Caco-2 (cell line): ENCODE measurements at regions not wholly inside any gene's neighbourhood (a gene's known extent, or its start where the extent isn't known, plus 50 kb on each side); places are given as distances from the start of the nearest gene placed in this dataset.

ENCODE experiments used
- BruUV-seq: library from RNA; stranded (reverse); fragments of 400-500 nt; replicated peaks from 2 replicates; lab custom pipeline; 2021; lab: Mats Ljungman, UMichigan
- CTCF ChIA-PET: fragments of 300-600 bp; sonication (Branson Sonifier 250); formaldehyde crosslinking; loops from one replicate; lab custom pipeline; 2022; ENCODE audit warnings: antibody characterized with exemption; lab: Charles Lee
- POLR2A ChIA-PET: fragments of 300-600 bp; sonication (Branson Sonifier 250); formaldehyde crosslinking; loops from one replicate; lab custom pipeline; 2022; ENCODE audit warnings: antibody characterized with exemption; lab: Charles Lee
- DNase-seq, 2 experiments: peaks; one replicate each; pipeline versions ENCODE4 v3.0.0 to v3.0.0-alpha.2; 2020 to 2022
- H3K27me3 ChIP-seq: replicated peaks from 2 replicates; pipeline ENCODE4 v1.6.0; 2011; ENCODE audit warnings: low read length; ENCODE audit not compliant: control insufficient read depth, insufficient read depth
- H3K36me3 ChIP-seq: 2 replicates; pipeline ENCODE4 v1.5.1; 2011; ENCODE audit warnings: low read length; ENCODE audit not compliant: control insufficient read depth, insufficient read depth
- H3K4me1 ChIP-seq: fragments of 250-450 bp; sonication (Bioruptor Pico); 2 replicates; pipeline ENCODE4 v1.5.1; 2020; ENCODE audit warnings: mild to moderate bottlenecking
- H3K4me3 ChIP-seq: 2 replicates; pipeline ENCODE4 v1.5.1; 2011; ENCODE audit warnings: low read depth, mild to moderate bottlenecking, control low read depth, low read length
- H3K9me3 ChIP-seq: fragments of 250-450 bp; sonication (Bioruptor Pico); 2 replicates; pipeline ENCODE4 v1.5.1; 2020; ENCODE audit warnings: mild to moderate bottlenecking, moderate library complexity
- H3K27ac Mint-ChIP-seq: one replicate; pipeline ENCODE4 v1.8.0; 2022; ENCODE audit warnings: mixed read lengths; ENCODE audit not compliant: unreplicated experiment
- H3K27me3 Mint-ChIP-seq: one replicate; pipeline ENCODE4 v1.8.0; 2022; ENCODE audit warnings: mixed read lengths; ENCODE audit not compliant: insufficient read depth, unreplicated experiment
- H3K36me3 Mint-ChIP-seq: one replicate; pipeline ENCODE4 v1.8.0; 2022; ENCODE audit warnings: mild to moderate bottlenecking, mixed read lengths; ENCODE audit not compliant: insufficient read depth, unreplicated experiment
- H3K4me1 Mint-ChIP-seq: one replicate; pipeline ENCODE4 v1.8.0; 2022; ENCODE audit warnings: low read depth, mixed read lengths; ENCODE audit not compliant: unreplicated experiment
- H3K4me3 Mint-ChIP-seq: one replicate; pipeline ENCODE4 v1.8.0; 2022; ENCODE audit warnings: mild to moderate bottlenecking, moderate library complexity, mixed read lengths; ENCODE audit not compliant: unreplicated experiment
- H3K9me3 Mint-ChIP-seq: one replicate; pipeline ENCODE4 v1.8.0; 2022; ENCODE audit warnings: mixed read lengths; ENCODE audit not compliant: unreplicated experiment
- intact Hi-C: fragments of 100-400 bp; cut with micrococcal nuclease; formaldehyde crosslinking; loops from one replicate; pipeline ENCODE4 v1.10.0; 2022; ENCODE audit not compliant: unreplicated experiment
- TF ChIP-seq, protein P1 (sequence below), 2 experiments: fragments of 200-600 bp in 1 of 2; IDR thresholded peaks; 1 replicate in 1 of 2; 2 replicates in 1 of 2; pipeline versions ENCODE4 v1.5.1 to v1.8.0; 2011 to 2022; ENCODE audit warnings: antibody characterized with exemption in 1 of 2, control low read depth in 1 of 2, inconsistent platforms in 1 of 2, low read depth in 1 of 2, low read length in 1 of 2, mild to moderate bottlenecking in 1 of 2, moderate library complexity in 1 of 2; ENCODE audit not compliant: insufficient read depth in 1 of 2, severe bottlenecking in 1 of 2, unreplicated experiment in 1 of 2

DNA sequence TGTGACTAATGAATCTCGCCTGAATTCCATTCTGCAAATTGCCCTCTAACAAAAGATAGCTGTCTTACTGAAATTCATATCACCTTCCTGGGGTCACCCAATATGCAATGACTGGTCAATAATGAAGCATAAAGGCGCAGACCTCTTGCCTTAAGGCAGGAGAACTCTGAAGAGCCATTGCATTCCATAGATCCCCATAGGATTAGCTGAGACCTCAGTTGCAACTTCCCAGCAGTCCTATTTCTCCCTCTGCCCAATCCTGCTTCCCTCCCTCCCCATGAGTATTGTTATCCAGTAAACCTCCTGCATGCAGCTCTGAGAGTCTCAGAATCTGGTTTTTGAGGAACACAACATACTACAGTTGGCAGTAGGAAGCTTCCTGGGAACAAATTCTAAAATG, 396.5 kb downstream of the DCAF12L2 start:
- no peak for DNase-seq
- BruUV-seq = no TSS peak
- ChIA-PET POLR2A (no interaction called here), CTCF (no interaction called here)
- Mint-ChIP-seq H3K27ac (no peak overlapping the region), H3K36me3 (no peaks in the 10 kb centered on the region), H3K4me3 (no peak overlapping the region), H3K4me1 (no peaks in the 10 kb centered on the region), H3K27me3 (no peaks in the 10 kb centered on the region), H3K9me3 (no peaks in the 10 kb centered on the region)
- no peak overlapping the region for H3K4me3 ChIP-seq
- no peaks in the 10 kb centered on the region for H3K9me3 ChIP-seq
- no peaks in the 10 kb centered on the region for H3K36me3 ChIP-seq
- TF ChIP-seq, protein P1, sequence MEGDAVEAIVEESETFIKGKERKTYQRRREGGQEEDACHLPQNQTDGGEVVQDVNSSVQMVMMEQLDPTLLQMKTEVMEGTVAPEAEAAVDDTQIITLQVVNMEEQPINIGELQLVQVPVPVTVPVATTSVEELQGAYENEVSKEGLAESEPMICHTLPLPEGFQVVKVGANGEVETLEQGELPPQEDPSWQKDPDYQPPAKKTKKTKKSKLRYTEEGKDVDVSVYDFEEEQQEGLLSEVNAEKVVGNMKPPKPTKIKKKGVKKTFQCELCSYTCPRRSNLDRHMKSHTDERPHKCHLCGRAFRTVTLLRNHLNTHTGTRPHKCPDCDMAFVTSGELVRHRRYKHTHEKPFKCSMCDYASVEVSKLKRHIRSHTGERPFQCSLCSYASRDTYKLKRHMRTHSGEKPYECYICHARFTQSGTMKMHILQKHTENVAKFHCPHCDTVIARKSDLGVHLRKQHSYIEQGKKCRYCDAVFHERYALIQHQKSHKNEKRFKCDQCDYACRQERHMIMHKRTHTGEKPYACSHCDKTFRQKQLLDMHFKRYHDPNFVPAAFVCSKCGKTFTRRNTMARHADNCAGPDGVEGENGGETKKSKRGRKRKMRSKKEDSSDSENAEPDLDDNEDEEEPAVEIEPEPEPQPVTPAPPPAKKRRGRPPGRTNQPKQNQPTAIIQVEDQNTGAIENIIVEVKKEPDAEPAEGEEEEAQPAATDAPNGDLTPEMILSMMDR (IDR thresholded peaks at IDR 0.05; ENCODE audit: insufficient read depth in 1 of 2, low read depth in 1 of 2, low read length in 1 of 2, severe bottlenecking in 1 of 2, unreplicated experiment in 1 of 2) = no peak
- H3K27me3 ChIP-seq = no peaks in the 10 kb centered on the region
- H3K4me1 ChIP-seq = no peaks in the 10 kb centered on the region
- intact Hi-C loops = no loop called here

DNA sequence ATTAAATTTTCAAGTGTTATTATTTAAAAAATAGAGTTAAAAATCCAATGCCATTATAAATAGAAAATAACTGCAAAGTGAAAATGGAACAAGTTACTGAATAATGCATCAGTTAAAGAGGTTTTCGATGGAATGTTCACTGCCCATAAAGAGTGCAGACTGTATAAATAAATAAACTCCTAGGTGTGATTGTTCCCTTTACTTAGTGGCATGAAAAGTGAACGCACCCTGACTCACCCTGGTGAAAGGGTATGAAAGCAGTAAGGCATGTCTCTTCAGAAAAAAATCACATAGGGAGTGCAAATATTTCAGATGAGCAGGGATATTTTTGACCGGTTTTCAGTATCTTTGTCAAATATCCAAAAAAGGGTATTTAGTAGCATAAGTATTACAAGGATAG, 387.8 kb downstream of the DCAF12L2 start:
- Mint-ChIP-seq H3K4me3 (no peak overlapping the region), H3K36me3 (no peaks in the 10 kb centered on the region), H3K9me3 (no peaks in the 10 kb centered on the region), H3K4me1 (peaks cover 11% of the 10 kb centered on the region), H3K27me3 (no peaks in the 10 kb centered on the region), H3K27ac (no peak overlapping the region)
- H3K4me3 ChIP-seq = no peak overlapping the region
- no TSS peak for BruUV-seq
- no peaks in the 10 kb centered on the region for H3K27me3 ChIP-seq
- intact Hi-C loops = no loop called here
- no peaks in the 10 kb centered on the region for H3K4me1 ChIP-seq
- TF ChIP-seq, protein P1 (IDR thresholded peaks at IDR 0.05; ENCODE audit: insufficient read depth in 1 of 2, low read depth in 1 of 2, low read length in 1 of 2, severe bottlenecking in 1 of 2, unreplicated experiment in 1 of 2) = no peak
- no peaks in the 10 kb centered on the region for H3K9me3 ChIP-seq
- H3K36me3 ChIP-seq = no peaks in the 10 kb centered on the region
- POLR2A ChIA-PET = no interaction called here
- DNase-seq = no peak
- CTCF ChIA-PET = no interaction called here

DNA sequence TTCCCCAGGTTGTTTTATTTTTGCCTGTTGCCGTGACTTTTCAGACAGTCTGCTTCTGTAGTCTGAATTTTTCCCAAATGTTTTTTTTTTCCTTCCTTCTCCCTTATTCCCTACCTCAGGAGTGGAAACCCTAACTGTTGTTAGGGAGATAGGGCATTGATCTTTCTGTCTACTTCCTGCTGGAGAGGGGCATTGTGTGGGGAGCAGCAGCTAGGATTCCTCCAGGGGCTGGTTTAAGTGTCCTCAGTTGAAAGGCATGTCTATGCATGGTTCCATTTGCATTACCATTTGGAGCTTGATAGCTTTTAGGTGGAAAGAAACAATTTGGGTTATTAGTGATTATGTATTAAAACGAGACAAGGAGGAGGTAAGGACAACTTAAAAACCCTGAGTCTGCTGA, 383.9 kb downstream of the DCAF12L2 start:
- TF ChIP-seq, protein P1 (IDR thresholded peaks at IDR 0.05; ENCODE audit: insufficient read depth in 1 of 2, low read depth in 1 of 2, low read length in 1 of 2, severe bottlenecking in 1 of 2, unreplicated experiment in 1 of 2) = no peak
- H3K27ac Mint-ChIP-seq = no peak overlapping the region
- H3K9me3 Mint-ChIP-seq = no peaks in the 10 kb centered on the region
- no TSS peak for BruUV-seq
- no peak overlapping the region for H3K4me3 ChIP-seq
- no peak for DNase-seq
- intact Hi-C loops = no loop called here
- no peaks in the 10 kb centered on the region for H3K36me3 Mint-ChIP-seq
- ChIA-PET CTCF (interaction anchor here (0.6 kb wide), 1 partner anchor 1279 kb away, joined by 3 read pairs; no protein-coding TSS in a partner anchor), POLR2A (no interaction called here)
- no peaks in the 10 kb centered on the region for H3K27me3 Mint-ChIP-seq
- no peaks in the 10 kb centered on the region for H3K27me3 ChIP-seq
- no peaks in the 10 kb centered on the region for H3K9me3 ChIP-seq
- no peaks in the 10 kb centered on the region for H3K4me1 ChIP-seq
- H3K4me3 Mint-ChIP-seq = peak overlapping the region; percentile 19
- H3K4me1 Mint-ChIP-seq = peaks cover 11% of the 10 kb centered on the region
- no peaks in the 10 kb centered on the region for H3K36me3 ChIP-seq
